HL-60/S4 treated with retinoic acid at 250 ng/mL for 4 days and 3 days (cell line): ENCODE measurements at regions not wholly inside any gene's neighbourhood (a gene's known extent, or its start where the extent isn't known, plus 50 kb on each side); places are given as distances from the start of the nearest gene placed in this dataset.

Experiments used
- in situ Hi-C: fragments of 300-500 bp; cut with MboI; formaldehyde crosslinking; loops from 2 replicates; pipeline ENCODE4 v1.7.0; 2022; ENCODE audit warnings: low sequenced_read_pairs

DNA sequence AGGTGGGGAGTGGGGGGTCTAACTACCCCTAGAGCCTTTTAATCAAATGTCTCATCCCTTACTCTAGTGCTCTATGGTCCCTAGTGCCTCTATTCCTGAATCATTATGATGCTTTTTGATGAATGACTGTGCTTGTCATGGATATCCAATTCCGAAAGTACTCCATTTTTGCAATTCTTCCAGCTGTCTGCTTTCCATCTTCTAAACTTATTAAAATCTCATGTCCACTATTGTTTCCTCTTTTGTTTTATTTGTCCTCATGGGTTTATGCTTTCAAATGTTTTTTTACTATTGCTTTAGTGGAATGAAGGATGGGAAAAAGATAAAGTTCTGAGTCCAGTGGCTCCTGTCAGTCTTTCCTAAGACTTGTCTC lies 77.2 kb upstream of the KCNMB2 start:
- in situ Hi-C loops = no loop called here

DNA sequence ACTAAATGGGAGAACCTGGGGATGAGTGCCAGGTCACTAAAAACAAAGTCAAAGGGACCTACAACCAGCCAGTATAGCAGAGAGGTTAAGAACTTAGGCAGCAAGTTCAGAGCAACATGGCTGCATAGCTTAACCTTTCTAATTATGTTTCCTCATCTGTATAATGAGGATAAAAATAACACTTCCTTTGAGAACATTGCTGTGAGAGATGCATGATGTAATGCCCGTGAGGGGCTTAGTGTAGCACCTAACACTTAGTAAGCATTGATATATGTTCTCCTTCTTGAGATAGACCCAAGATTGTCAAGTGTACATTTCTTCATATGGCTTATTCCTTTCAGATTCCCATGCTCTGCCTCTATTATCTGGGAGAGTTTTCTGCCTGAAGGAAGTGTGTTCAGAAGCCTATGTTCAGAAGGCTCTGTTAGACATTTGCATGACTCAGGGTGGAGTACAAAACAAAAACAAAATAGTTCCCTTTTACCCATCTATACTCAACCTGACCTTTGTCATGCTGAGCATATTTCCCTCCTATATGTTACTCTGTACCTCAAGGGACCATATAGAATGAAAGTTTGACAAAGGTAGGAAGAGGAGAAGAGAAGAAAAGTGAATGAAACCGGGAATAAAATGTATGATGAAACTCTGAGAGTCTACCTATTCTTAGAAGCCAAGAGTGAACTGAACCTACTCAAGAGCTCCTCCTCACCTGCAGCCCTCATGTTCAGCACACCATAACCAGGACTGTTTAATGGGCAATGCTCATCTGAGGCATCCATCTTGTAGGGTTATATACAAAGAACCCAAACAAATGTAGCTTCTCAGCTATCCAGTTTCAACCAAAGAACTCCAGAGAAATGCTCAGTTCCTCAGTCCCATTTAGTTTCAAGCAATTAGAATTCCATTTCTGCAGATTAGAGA lies 70.7 kb upstream of the KCNMB2 start:
- in situ Hi-C loops = no loop called here

DNA sequence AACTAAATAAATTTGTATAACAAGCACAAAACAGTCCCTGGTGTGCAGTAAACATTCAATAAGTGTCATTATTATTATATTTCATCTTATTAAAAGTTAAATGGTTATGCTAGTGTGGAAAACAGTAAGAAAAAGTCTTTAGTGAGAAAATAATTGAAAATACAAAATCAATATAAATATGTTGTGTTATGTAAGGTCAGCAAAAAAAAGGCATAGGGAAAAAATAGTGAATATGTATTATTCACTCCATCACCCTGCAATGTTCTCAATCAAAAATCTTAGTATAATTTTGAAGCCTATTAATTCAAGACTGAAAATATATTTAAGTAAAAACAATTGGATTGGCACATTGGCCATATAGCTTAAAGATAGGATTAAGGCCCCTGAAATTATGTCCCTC lies 63.3 kb upstream of the KCNMB2 start:
- in situ Hi-C loops = no loop called here

DNA sequence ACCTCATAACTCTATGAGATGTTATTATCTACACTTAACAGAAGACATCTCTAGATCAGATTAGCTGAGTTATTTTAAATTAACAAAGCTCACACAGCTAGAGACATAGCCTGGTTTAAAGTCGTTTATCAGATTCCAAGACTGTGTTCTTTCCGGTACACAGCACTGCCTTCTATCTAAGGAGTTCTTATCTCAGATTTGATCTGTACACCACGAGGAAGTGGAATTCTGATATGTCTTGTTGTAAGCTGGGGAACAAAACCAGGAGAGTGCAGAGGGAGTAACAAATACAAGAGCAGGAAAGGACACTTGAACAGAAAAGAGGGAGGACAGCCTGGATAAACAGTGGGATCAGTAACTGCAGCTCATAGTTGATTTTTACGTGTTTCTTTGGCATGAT lies 61.7 kb upstream of the KCNMB2 start:
- in situ Hi-C loops = no loop called here

DNA sequence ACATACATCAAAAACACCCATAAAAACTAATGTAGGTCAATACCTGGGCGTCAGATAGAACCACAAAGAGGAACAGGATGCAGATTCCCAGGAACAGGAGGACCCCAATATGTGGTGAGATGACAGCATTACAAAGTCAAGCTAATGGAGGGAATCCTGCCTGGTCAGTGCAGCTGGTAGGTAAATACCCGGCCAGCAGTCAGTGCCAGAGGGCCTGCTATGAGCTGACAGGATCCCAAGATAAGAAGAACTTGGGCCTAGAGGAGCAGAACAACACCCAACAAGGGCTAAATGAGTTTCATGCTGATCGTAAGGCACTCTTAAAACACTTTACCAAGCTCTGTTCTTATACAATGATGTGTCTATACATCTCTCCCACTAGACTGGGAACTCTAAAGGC lies 61.2 kb upstream of the KCNMB2 start:
- in situ Hi-C loops = no loop called here

DNA sequence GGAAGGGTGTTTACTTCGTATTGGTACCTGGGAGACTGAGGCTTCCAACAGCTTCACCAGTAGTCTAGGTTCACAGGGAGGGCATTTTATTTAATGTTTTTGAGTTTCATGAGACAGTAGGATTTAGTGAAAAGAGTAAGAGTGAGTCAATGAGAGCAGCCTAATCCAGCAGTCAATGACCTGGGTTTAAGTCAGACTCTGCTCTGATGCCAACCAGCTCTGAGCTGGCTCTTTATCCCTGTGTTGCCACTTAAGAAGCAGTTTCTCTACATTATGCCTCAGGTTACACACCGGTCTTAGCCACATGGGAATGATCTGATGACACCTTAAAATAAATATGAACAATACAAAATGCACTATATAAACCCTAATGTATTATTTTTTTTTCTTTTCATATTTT lies 59.4 kb upstream of the KCNMB2 start:
- in situ Hi-C loops = no loop called here

DNA sequence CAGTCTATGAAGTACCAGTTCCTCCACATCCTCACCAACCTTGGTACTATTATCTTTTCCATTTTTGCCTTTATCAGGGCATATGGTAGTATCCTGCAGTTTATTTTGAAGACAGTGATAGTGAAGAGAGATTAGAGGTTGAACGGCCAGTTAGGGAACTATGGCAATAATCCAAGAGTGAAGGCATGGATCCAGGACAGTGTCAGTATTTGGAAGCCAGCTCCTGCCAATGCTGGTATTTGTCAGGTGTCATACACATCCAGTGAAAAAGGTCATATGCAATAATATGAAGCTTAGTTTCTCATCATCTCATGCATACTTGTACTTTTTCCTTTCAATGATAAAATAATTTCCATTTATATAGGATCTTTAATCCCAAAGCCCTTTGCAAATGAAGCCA lies 56.8 kb upstream of the KCNMB2 start:
- in situ Hi-C loops = no loop called here

DNA sequence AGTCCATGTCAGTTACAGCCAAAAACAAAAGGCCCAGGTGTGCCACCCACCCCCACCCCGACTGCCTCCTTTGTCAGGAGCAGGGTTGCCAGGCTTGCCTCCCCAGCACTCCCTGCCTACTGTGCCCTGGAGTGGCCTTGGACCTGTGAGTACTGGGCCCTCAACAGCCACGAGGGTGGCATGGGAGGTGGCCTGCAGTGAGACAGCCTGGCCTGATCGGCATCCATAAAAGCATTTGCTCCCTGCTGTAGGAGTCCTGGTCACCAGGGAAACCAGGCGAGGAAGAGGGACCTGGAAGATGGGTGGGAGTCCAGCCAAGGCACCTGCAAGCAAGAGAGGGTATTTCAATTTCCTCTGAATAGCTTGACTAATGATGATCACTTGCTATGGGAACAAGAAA lies 56.4 kb upstream of the KCNMB2 start:
- in situ Hi-C loops = no loop called here

DNA sequence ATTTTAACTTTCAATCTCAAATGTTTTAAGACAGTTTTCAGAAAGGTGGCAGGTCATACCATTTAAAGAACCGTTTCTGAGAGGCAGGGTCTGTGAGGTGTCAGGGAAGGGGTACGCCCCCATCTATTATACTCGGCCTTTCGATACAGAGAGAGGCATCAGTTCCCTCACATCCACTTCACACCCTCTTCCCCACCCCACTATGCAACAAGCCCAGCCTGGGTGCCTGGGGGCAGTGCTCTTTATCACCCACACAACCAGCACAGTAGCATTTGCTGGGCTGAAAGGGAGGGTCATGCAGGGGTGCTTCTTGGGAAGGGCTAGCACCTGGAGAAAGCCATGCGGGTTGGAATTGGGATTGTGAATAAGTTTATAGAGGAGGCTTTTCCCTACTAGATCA lies 56.0 kb upstream of the KCNMB2 start:
- in situ Hi-C loops = no loop called here

DNA sequence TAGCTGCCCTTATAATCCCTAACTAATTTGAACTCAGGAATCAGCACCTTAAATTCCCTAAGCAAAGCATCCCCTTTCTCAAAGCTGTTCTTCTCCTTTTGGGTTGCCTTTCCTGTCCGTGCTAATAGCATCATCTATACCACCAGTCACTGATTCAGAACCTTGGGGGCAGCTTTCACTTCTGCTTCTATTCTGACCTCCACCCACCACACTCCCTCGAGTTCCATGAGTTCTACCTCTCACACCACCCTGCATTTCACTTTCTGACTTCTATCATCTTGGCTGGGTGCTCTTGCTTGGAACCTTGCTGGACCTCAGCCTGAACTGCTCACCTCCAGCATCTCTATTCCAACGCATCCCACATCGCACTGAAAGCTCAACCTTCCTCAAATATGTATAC lies 55.4 kb upstream of the KCNMB2 start:
- in situ Hi-C loops = no loop called here

DNA sequence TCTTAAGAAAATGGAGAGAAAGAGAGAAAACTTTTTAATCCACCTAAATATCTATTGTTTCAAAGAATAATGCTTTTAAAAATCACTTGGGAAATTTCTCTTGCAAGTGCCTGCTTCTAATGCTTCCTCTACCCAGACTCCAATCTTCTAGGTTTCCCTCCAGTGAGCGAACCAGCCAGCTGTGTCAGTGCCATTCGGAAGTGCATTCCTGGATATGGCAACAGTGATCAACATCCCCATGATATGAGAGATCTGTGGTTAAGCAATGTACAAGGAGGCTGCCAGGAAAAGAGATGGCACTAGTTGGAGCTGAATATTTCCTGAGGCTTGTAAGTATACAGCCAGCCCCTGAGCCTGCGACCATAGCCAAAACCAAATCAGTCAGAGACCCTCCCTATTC lies 53.3 kb upstream of the KCNMB2 start:
- in situ Hi-C loops = no loop called here

DNA sequence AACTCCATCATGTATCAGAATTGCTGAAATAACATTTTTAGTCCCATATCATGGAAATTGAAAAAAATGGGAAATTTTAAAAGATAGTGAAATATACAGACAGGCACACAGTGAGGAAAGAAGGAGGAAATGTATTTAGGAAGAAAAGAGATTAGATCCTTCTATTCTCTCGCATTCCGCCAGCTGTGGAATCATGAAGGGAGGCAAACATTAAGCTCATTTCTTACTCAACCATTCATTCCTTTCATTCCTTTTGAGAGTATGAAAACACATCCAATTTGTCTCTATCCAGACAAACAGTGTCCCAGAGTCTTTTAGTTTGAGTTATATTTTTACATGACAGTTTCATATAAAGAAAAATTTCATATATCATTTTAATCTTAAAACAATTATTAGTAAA lies 52.5 kb upstream of the KCNMB2 start:
- in situ Hi-C loops = no loop called here

DNA sequence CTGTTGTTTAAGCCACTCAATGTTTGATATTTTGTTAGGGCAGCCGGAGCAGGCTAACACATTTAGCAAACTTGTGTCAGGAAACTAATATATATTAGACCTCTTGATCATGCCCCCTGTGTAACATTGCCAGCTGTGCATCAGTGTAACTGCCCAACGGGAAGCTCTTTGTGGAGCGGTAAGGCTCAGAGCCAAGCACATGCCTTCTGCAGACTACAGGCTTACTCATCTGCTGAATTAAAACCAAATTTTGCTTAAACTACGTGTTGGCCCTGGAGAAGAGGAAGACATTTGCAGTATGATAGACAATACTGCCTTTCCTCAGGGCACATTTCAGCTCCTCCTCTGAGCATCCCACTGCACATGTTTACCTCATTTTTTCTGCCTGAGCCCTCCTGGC lies 50.5 kb upstream of the KCNMB2 start:
- in situ Hi-C loops = no loop called here
